ENCODE measurements at regions not wholly inside any gene's neighbourhood (a gene's known extent, or its start where the extent isn't known, plus 50 kb on each side); places are given as distances from the start of the nearest gene placed in this dataset.

- TF ChIP-seq ZSCAN20 (CRISPR knock-in tag; IDR thresholded peaks at IDR 0.05) = no peak
- TF ChIP-seq ZC3H11A (IDR thresholded peaks at IDR 0.05) = no peak
Measured at GRCh38 chr19:31602548-31602947, 253.3 kb upstream of the TSHZ3 start (continued).

- TF ChIP-seq CBX2 (IDR thresholded peaks at IDR 0.05; ENCODE audit: borderline replicate concordance, low read depth) (no peak), ZNF302 (CRISPR knock-in tag; IDR thresholded peaks at IDR 0.05) (no peak), NFE2L2 (conservative IDR thresholded peaks at IDR 0.05; ENCODE audit: low read length) (no peak), JUNB (IDR thresholded peaks at IDR 0.05) (no peak), CHD4 (IDR thresholded peaks at IDR 0.05; ENCODE audit: borderline replicate concordance) (no peak), BCL3 (IDR thresholded peaks at IDR 0.05) (no peak), CHD2 (IDR thresholded peaks at IDR 0.05; ENCODE audit: low read length, partially characterized antibody) (no peak), PHF8 (IDR thresholded peaks at IDR 0.05; ENCODE audit: borderline replicate concordance, low read depth) (no peak), KDM5A (IDR thresholded peaks at IDR 0.05) (no peak), BHLHE40 (IDR thresholded peaks at IDR 0.05; ENCODE audit: low read depth, low read length) (no peak), RNF2 (IDR thresholded peaks at IDR 0.05; ENCODE audit: borderline replicate concordance, low read depth) (no peak), REST (IDR thresholded peaks at IDR 0.05) (no peak), NPAS2 (CRISPR knock-in tag; IDR thresholded peaks at IDR 0.05; ENCODE audit: borderline replicate concordance) (no peak), EHF (CRISPR knock-in tag; IDR thresholded peaks at IDR 0.05) (no peak), ZSCAN20 (CRISPR knock-in tag; IDR thresholded peaks at IDR 0.05) (no peak), MAFK (IDR thresholded peaks at IDR 0.05; ENCODE audit: partially characterized antibody) (no peak), ZFP36 (IDR thresholded peaks at IDR 0.05; ENCODE audit: borderline replicate concordance, partially characterized antibody) (no peak)
- CTCF ChIA-PET = no interaction called here
Measured at GRCh38 chr19:31604493-31605040, 255.3 kb upstream of the TSHZ3 start.

GRCh38 chr19:31610018-31610417 lies 260.8 kb upstream of the TSHZ3 start:
- 20% methylated on average over 8 of the region's 8 CpGs for WGBS (ENCODE audit: missing lambda C conversion rate)
- CTCF ChIA-PET = interaction anchor here (1.5 kb wide), 1 partner anchor 13 kb away, joined by 3 read pairs; no protein-coding TSS in a partner anchor
- no peak overlapping the region for H3K4me2 ChIP-seq
- FAIRE-seq = no peak
- no peak for DNase-seq (ENCODE audit: low read depth in 1 of 2, low spot score in 1 of 2)
- no peak for ATAC-seq
- TF ChIP-seq BHLHE40 (IDR thresholded peaks at IDR 0.05; ENCODE audit: low read depth, low read length) = no peak
- TF ChIP-seq E2F6 (IDR thresholded peaks at IDR 0.05; ENCODE audit: borderline replicate concordance, low read depth) = no peak
- H3K4me3 ChIP-seq = no peak overlapping the region
- peaks cover 2% of the 10 kb centered on the region; the same call in 1 of the 3 replicates for H3K9me3 ChIP-seq
- POLR2A ChIA-PET = no interaction called here
- H3K27ac ChIP-seq = no peak overlapping the region
- no peaks in the 10 kb centered on the region for H3K4me1 ChIP-seq

More at GRCh38 chr19:31604493-31605040, 255.3 kb upstream of the TSHZ3 start:
- H3K4me1 ChIP-seq = no peaks in the 10 kb centered on the region
- no peak for DNase-seq (ENCODE audit: low read depth in 1 of 2, low spot score in 1 of 2)
- H3K4me2 ChIP-seq = no peak overlapping the region
- peaks cover 2% of the 10 kb centered on the region; the same call in 1 of the 3 replicates for H3K9me3 ChIP-seq
- no peak for FAIRE-seq
- under 1% methylated on average over 10 of the region's 10 CpGs for WGBS (ENCODE audit: missing lambda C conversion rate)
- POLR2A ChIA-PET = no interaction called here
- H3K27ac ChIP-seq = no peak overlapping the region
- H3K4me3 ChIP-seq = no peak overlapping the region
- no peak for ATAC-seq

Measured in A549 (cell line).